ENCODE measurements at regions not wholly inside any gene's neighbourhood (a gene's known extent, or its start where the extent isn't known, plus 50 kb on each side); places are given as distances from the start of the nearest gene placed in this dataset.

GRCh38 chr1:224486801-224487583, 52.4 kb upstream of the WDR26 start:
- Histone ChIP-seq H3K27me3 (replicated peaks; ENCODE audit: control insufficient read depth, insufficient read depth, low read length) (no peaks in the 10 kb centered on the region), H3K9me3 (ENCODE audit: control insufficient read depth, low read length) (no peaks in the 10 kb centered on the region), H3K4me1 (ENCODE audit: control insufficient read depth, insufficient read depth, low read length) (peaks cover 8% of the 10 kb centered on the region), H3K4me3 (ENCODE audit: low read length) (no peak overlapping the region), H3K36me3 (ENCODE audit: control insufficient read depth, insufficient read depth, low read length, severe bottlenecking) (no peaks in the 10 kb centered on the region), H3K9ac (ENCODE audit: low read length) (no peak overlapping the region)
- no peak for DNase-seq (ENCODE audit: low read depth)

- Histone ChIP-seq H3K9me3 (ENCODE audit: control insufficient read depth, low read length) (no peaks in the 10 kb centered on the region), H3K4me1 (ENCODE audit: control insufficient read depth, insufficient read depth, low read length) (peaks cover 8% of the 10 kb centered on the region), H3K27me3 (replicated peaks; ENCODE audit: control insufficient read depth, insufficient read depth, low read length) (no peaks in the 10 kb centered on the region), H3K4me3 (ENCODE audit: low read length) (no peak overlapping the region), H3K9ac (ENCODE audit: low read length) (no peak overlapping the region), H3K36me3 (ENCODE audit: control insufficient read depth, insufficient read depth, low read length, severe bottlenecking) (no peaks in the 10 kb centered on the region)
- no peak for DNase-seq (ENCODE audit: low read depth)
These were observed 54.4 kb upstream of the WDR26 start for GRCh38 chr1:224488806-224489499.

GRCh38 chr1:224489534-224490365, 55.2 kb upstream of the WDR26 start:
- Histone ChIP-seq H3K27me3 (replicated peaks; ENCODE audit: control insufficient read depth, insufficient read depth, low read length) (no peaks in the 10 kb centered on the region), H3K36me3 (ENCODE audit: control insufficient read depth, insufficient read depth, low read length, severe bottlenecking) (no peaks in the 10 kb centered on the region), H3K4me1 (ENCODE audit: control insufficient read depth, insufficient read depth, low read length) (peaks cover 8% of the 10 kb centered on the region), H3K9ac (ENCODE audit: low read length) (no peak overlapping the region), H3K9me3 (ENCODE audit: control insufficient read depth, low read length) (no peaks in the 10 kb centered on the region), H3K4me3 (ENCODE audit: low read length) (no peak overlapping the region)
- DNase-seq (ENCODE audit: low read depth) = no peak

- H3K4me1 ChIP-seq (ENCODE audit: control insufficient read depth, insufficient read depth, low read length) = peaks cover 8% of the 10 kb centered on the region
- no peaks in the 10 kb centered on the region for H3K9me3 ChIP-seq (ENCODE audit: control insufficient read depth, low read length)
These were observed 56.2 kb upstream of the WDR26 start for GRCh38 chr1:224490549-224491537.

GRCh38 chr1:224492015-224492414, 57.4 kb upstream of the WDR26 start:
- Histone ChIP-seq H3K27me3 (replicated peaks; ENCODE audit: control insufficient read depth, insufficient read depth, low read length) (no peaks in the 10 kb centered on the region), H3K4me3 (ENCODE audit: low read length) (no peak overlapping the region), H3K36me3 (ENCODE audit: control insufficient read depth, insufficient read depth, low read length, severe bottlenecking) (no peaks in the 10 kb centered on the region), H3K4me1 (ENCODE audit: control insufficient read depth, insufficient read depth, low read length) (peaks cover 8% of the 10 kb centered on the region), H3K9ac (ENCODE audit: low read length) (no peak overlapping the region), H3K9me3 (ENCODE audit: control insufficient read depth, low read length) (no peaks in the 10 kb centered on the region)
- DNase-seq (ENCODE audit: low read depth) = no peak

More at GRCh38 chr1:224490549-224491537, 56.2 kb upstream of the WDR26 start:
- Histone ChIP-seq H3K27me3 (replicated peaks; ENCODE audit: control insufficient read depth, insufficient read depth, low read length) (no peaks in the 10 kb centered on the region), H3K9ac (ENCODE audit: low read length) (no peak overlapping the region), H3K4me3 (ENCODE audit: low read length) (no peak overlapping the region), H3K36me3 (ENCODE audit: control insufficient read depth, insufficient read depth, low read length, severe bottlenecking) (no peaks in the 10 kb centered on the region)
- no peak for DNase-seq (ENCODE audit: low read depth)

GRCh38 chr1:224492632-224493031, 58.0 kb upstream of the WDR26 start:
- Histone ChIP-seq H3K9ac (ENCODE audit: low read length) (no peak overlapping the region), H3K36me3 (ENCODE audit: control insufficient read depth, insufficient read depth, low read length, severe bottlenecking) (no peaks in the 10 kb centered on the region), H3K27me3 (replicated peaks; ENCODE audit: control insufficient read depth, insufficient read depth, low read length) (no peaks in the 10 kb centered on the region), H3K4me3 (ENCODE audit: low read length) (no peak overlapping the region), H3K4me1 (ENCODE audit: control insufficient read depth, insufficient read depth, low read length) (peaks cover 12% of the 10 kb centered on the region), H3K9me3 (ENCODE audit: control insufficient read depth, low read length) (no peaks in the 10 kb centered on the region)
- DNase-seq (ENCODE audit: low read depth) = no peak

- no peak overlapping the region for H3K9ac ChIP-seq (ENCODE audit: low read length)
- no peaks in the 10 kb centered on the region for H3K27me3 ChIP-seq (replicated peaks; ENCODE audit: control insufficient read depth, insufficient read depth, low read length)
- no peaks in the 10 kb centered on the region for H3K36me3 ChIP-seq (ENCODE audit: control insufficient read depth, insufficient read depth, low read length, severe bottlenecking)
- no peaks in the 10 kb centered on the region for H3K9me3 ChIP-seq (ENCODE audit: control insufficient read depth, low read length)
- no peak overlapping the region for H3K4me3 ChIP-seq (ENCODE audit: low read length)
- peaks cover 18% of the 10 kb centered on the region for H3K4me1 ChIP-seq (ENCODE audit: control insufficient read depth, insufficient read depth, low read length)
- DNase-seq (ENCODE audit: low read depth) = no peak
These were observed 58.7 kb upstream of the WDR26 start for GRCh38 chr1:224493269-224493668.

- peaks cover 29% of the 10 kb centered on the region for H3K4me1 ChIP-seq (ENCODE audit: control insufficient read depth, insufficient read depth, low read length)
- no peaks in the 10 kb centered on the region for H3K36me3 ChIP-seq (ENCODE audit: control insufficient read depth, insufficient read depth, low read length, severe bottlenecking)
- no peak for DNase-seq (ENCODE audit: low read depth)
- no peaks in the 10 kb centered on the region for H3K9me3 ChIP-seq (ENCODE audit: control insufficient read depth, low read length)
- no peaks in the 10 kb centered on the region for H3K27me3 ChIP-seq (replicated peaks; ENCODE audit: control insufficient read depth, insufficient read depth, low read length)
- H3K9ac ChIP-seq (ENCODE audit: low read length) = no peak overlapping the region
- no peak overlapping the region for H3K4me3 ChIP-seq (ENCODE audit: low read length)
These were observed 59.7 kb upstream of the WDR26 start for GRCh38 chr1:224494343-224494742.

- Histone ChIP-seq H3K9ac (ENCODE audit: low read length) (no peak overlapping the region), H3K27me3 (replicated peaks; ENCODE audit: control insufficient read depth, insufficient read depth, low read length) (no peaks in the 10 kb centered on the region), H3K4me3 (ENCODE audit: low read length) (no peak overlapping the region), H3K36me3 (ENCODE audit: control insufficient read depth, insufficient read depth, low read length, severe bottlenecking) (no peaks in the 10 kb centered on the region), H3K4me1 (ENCODE audit: control insufficient read depth, insufficient read depth, low read length) (peaks cover 24% of the 10 kb centered on the region), H3K9me3 (ENCODE audit: control insufficient read depth, low read length) (no peaks in the 10 kb centered on the region)
- no peak for DNase-seq (ENCODE audit: low read depth)
These were observed 61.3 kb upstream of the WDR26 start for GRCh38 chr1:224495866-224496265.

- H3K9me3 ChIP-seq (ENCODE audit: control insufficient read depth, low read length) = no peaks in the 10 kb centered on the region
- no peaks in the 10 kb centered on the region for H3K27me3 ChIP-seq (replicated peaks; ENCODE audit: control insufficient read depth, insufficient read depth, low read length)
- no peak overlapping the region for H3K4me3 ChIP-seq (ENCODE audit: low read length)
- H3K4me1 ChIP-seq (ENCODE audit: control insufficient read depth, insufficient read depth, low read length) = peaks cover 24% of the 10 kb centered on the region
- no peaks in the 10 kb centered on the region for H3K36me3 ChIP-seq (ENCODE audit: control insufficient read depth, insufficient read depth, low read length, severe bottlenecking)
- H3K9ac ChIP-seq (ENCODE audit: low read length) = no peak overlapping the region
- no peak for DNase-seq (ENCODE audit: low read depth)
These were observed 62.2 kb upstream of the WDR26 start for GRCh38 chr1:224496826-224497225.

Data from adipocyte (in vitro differentiated cells).